ENCODE measurements at regions not wholly inside any gene's neighbourhood (a gene's known extent, or its start where the extent isn't known, plus 50 kb on each side); places are given as distances from the start of the nearest gene placed in this dataset.

- no peak for DNase-seq (ENCODE audit: low spot score)
Observed at GRCh38 chr14:45362505-45362904, 109.5 kb upstream of the MIS18BP1 start.

GRCh38 chr14:45361727-45362126 is 108.7 kb upstream of the MIS18BP1 start:
- DNase-seq (ENCODE audit: low spot score) = no peak

GRCh38 chr14:45359746-45360145 is 106.7 kb upstream of the MIS18BP1 start:
- DNase-seq (ENCODE audit: low spot score) = no peak

GRCh38 chr14:45332360-45332988 is 79.5 kb upstream of the MIS18BP1 start:
- DNase-seq (ENCODE audit: low spot score) = no peak

GRCh38 chr14:45308745-45309397 is 55.9 kb upstream of the MIS18BP1 start:
- DNase-seq (ENCODE audit: low spot score) = no peak
